Trophoblast cell (in vitro differentiated cells and primary cell): ENCODE measurements at regions not wholly inside any gene's neighbourhood (a gene's known extent, or its start where the extent isn't known, plus 50 kb on each side); places are given as distances from the start of the nearest gene placed in this dataset.
A peak's percentile ranks its signal among the peaks of the same experiment; 100 is the strongest.
"Not testable (repeated sequence)": the region's sequence is repeated elsewhere in the genome, so short reads cannot be mapped to it uniquely, and the experiment has no call there.

Source experiments
- DNase-seq, 2 donors: peaks; one replicate each; pipeline ENCODE4 v3.0.0-alpha.2; 2016
- H2AFZ ChIP-seq: 2 replicates; pipeline ENCODE4 v1.6.1; 2013; ENCODE audit warnings: low read length, moderate library complexity, mild to moderate bottlenecking; ENCODE audit not compliant: insufficient read depth, poor library complexity
- H2AK5ac ChIP-seq: 2 replicates; pipeline ENCODE4 v1.6.1; 2013; ENCODE audit warnings: mild to moderate bottlenecking, low read length
- H2BK120ac ChIP-seq: 2 replicates; pipeline ENCODE4 v1.6.1; 2013; ENCODE audit warnings: low read length, mild to moderate bottlenecking, moderate library complexity; ENCODE audit not compliant: insufficient read depth, poor library complexity
- H2BK12ac ChIP-seq: 2 replicates; pipeline ENCODE4 v1.6.1; 2013; ENCODE audit warnings: mild to moderate bottlenecking, low read length, moderate library complexity
- H2BK5ac ChIP-seq: 2 replicates; pipeline ENCODE4 v1.6.1; 2013; ENCODE audit warnings: low read length, low read depth, moderate library complexity, mild to moderate bottlenecking; ENCODE audit not compliant: poor library complexity
- H3K14ac ChIP-seq: 2 replicates; pipeline ENCODE4 v1.6.1; 2013; ENCODE audit warnings: mild to moderate bottlenecking, low read length
- H3K18ac ChIP-seq: 2 replicates; pipeline ENCODE4 v1.6.1; 2013; ENCODE audit warnings: mild to moderate bottlenecking, low read length
- H3K23ac ChIP-seq: 2 replicates; pipeline ENCODE4 v1.6.1; 2013; ENCODE audit warnings: low read length
- H3K27ac ChIP-seq: 2 replicates; pipeline ENCODE4 v1.5.1; 2013; ENCODE audit warnings: low read depth, mild to moderate bottlenecking, inconsistent platforms, low read length, moderate library complexity
- H3K27me3 ChIP-seq: 2 replicates; pipeline ENCODE4 v1.6.1; 2013; ENCODE audit warnings: inconsistent platforms, mild to moderate bottlenecking, low read length, moderate library complexity; ENCODE audit not compliant: insufficient read depth
- H3K36me3 ChIP-seq, 2 experiments: 1 replicate in 1 of 2; 2 replicates in 1 of 2; pipeline ENCODE4 v1.6.1; 2013; ENCODE audit warnings: low read length in 2 of 2, mild to moderate bottlenecking in 2 of 2, moderate library complexity in 1 of 2; ENCODE audit not compliant: insufficient read depth in 2 of 2, control insufficient read depth in 1 of 2
- H3K4ac ChIP-seq: 2 replicates; pipeline ENCODE4 v1.6.1; 2013; ENCODE audit warnings: low read depth, mild to moderate bottlenecking, low read length, moderate library complexity
- H3K4me1 ChIP-seq, 2 experiments: 1 replicate in 1 of 2; 2 replicates in 1 of 2; pipeline ENCODE4 v1.6.1; 2013; ENCODE audit warnings: low read length in 2 of 2, mild to moderate bottlenecking in 2 of 2, moderate library complexity in 1 of 2; ENCODE audit not compliant: insufficient read depth in 2 of 2, control insufficient read depth in 1 of 2
- H3K4me2 ChIP-seq: 2 replicates; pipeline ENCODE4 v1.6.1; 2013; ENCODE audit warnings: inconsistent platforms, mild to moderate bottlenecking, low read length, moderate library complexity
- H3K4me3 ChIP-seq: 2 replicates; pipeline ENCODE4 v1.5.1; 2013; ENCODE audit warnings: mild to moderate bottlenecking, low read depth, low read length, inconsistent platforms
- H3K79me1 ChIP-seq: one replicate; pipeline ENCODE4 v1.6.1; 2013; ENCODE audit warnings: low read length
- H3K79me2 ChIP-seq: 2 replicates; pipeline ENCODE4 v1.6.1; 2013; ENCODE audit warnings: low read length, mild to moderate bottlenecking; ENCODE audit not compliant: control insufficient read depth, insufficient read depth, poor library complexity
- H3K9ac ChIP-seq: 2 replicates; pipeline ENCODE4 v1.6.1; 2013; ENCODE audit warnings: mild to moderate bottlenecking, low read length
- H3K9me3 ChIP-seq: 2 replicates; pipeline ENCODE4 v1.6.1; 2013; ENCODE audit warnings: low read depth, mild to moderate bottlenecking, control low read depth, inconsistent platforms, low read length; ENCODE audit not compliant: insufficient read depth
- H4K12ac ChIP-seq: 2 replicates; pipeline ENCODE4 v1.6.1; 2013; ENCODE audit warnings: low read depth, mild to moderate bottlenecking, low read length, moderate library complexity
- H4K8ac ChIP-seq: 2 replicates; pipeline ENCODE4 v1.6.1; 2013; ENCODE audit warnings: low read depth, mild to moderate bottlenecking, low read length, moderate library complexity
- H4K91ac ChIP-seq: one replicate; pipeline ENCODE4 v1.6.1; 2013; ENCODE audit warnings: low read depth, mild to moderate bottlenecking, low read length, moderate library complexity
- WGBS: extraction: QIAGEN DNeasy Blood & Tissue Kit; methylation state at CpG from one replicate; pipeline ENCODE4 v1.1.7; 2013; ENCODE audit warnings: missing lambda C conversion rate; ENCODE audit not compliant: insufficient read length, insufficient coverage; ENCODE audit errors: extremely low coverage; 5-methylcytosine and 5-hydroxymethylcytosine counted together

GRCh38 chr3:101925124-101925523, 75.8 kb downstream of the NFKBIZ start:
- H3K9me3 ChIP-seq, H2BK5ac ChIP-seq, H3K27me3 ChIP-seq, H3K9ac ChIP-seq, H2BK12ac ChIP-seq, H3K36me3 ChIP-seq, H3K4me2 ChIP-seq, H4K91ac ChIP-seq, H3K23ac ChIP-seq, H4K8ac ChIP-seq, H2BK120ac ChIP-seq, H3K18ac ChIP-seq, H3K79me2 ChIP-seq, DNase-seq, H2AFZ ChIP-seq, H2AK5ac ChIP-seq, H3K79me1 ChIP-seq, H3K4me1 ChIP-seq, H4K12ac ChIP-seq, H3K4ac ChIP-seq, H3K27ac ChIP-seq, H3K4me3 ChIP-seq, H3K14ac ChIP-seq: not testable (repeated sequence)
- WGBS = no CpG with 5 or more reads among the region's 1 CpG

GRCh38 chr3:101925564-101925963, 76.2 kb downstream of the NFKBIZ start:
- no CpG with 5 or more reads among the region's 2 CpGs for WGBS

GRCh38 chr3:101926594-101927105, 77.3 kb downstream of the NFKBIZ start:
- H3K14ac ChIP-seq = no peak overlapping the region
- H4K8ac ChIP-seq = no peak overlapping the region
- no peak overlapping the region for H3K18ac ChIP-seq
- H3K4ac ChIP-seq = no peak overlapping the region
- peak in 1 of 2 donors; percentile 10 for DNase-seq
- no peak overlapping the region for H2BK12ac ChIP-seq
- H3K27me3 ChIP-seq = no peaks in the 10 kb centered on the region
- H3K4me3 ChIP-seq = no peak overlapping the region
- no peak overlapping the region for H2BK5ac ChIP-seq
- no peak overlapping the region for H2AK5ac ChIP-seq
- H4K12ac ChIP-seq = no peak overlapping the region
- H4K91ac ChIP-seq = no peak overlapping the region
- H3K27ac ChIP-seq = no peak overlapping the region
- no peak overlapping the region for H2BK120ac ChIP-seq
- H3K36me3 ChIP-seq = no peaks in the 10 kb centered on the region
- no peak overlapping the region for H3K4me2 ChIP-seq
- no CpG with 5 or more reads among the region's 7 CpGs for WGBS
- H3K9ac ChIP-seq = no peak overlapping the region
- H3K4me1 ChIP-seq = peaks cover 0 to 4% of the 10 kb centered on the region in 2 experiments
- no peaks in the 10 kb centered on the region for H3K79me1 ChIP-seq
- H2AFZ ChIP-seq = no peak overlapping the region
- H3K9me3 ChIP-seq = no peaks in the 10 kb centered on the region
- H3K79me2 ChIP-seq = no peaks in the 10 kb centered on the region
- H3K23ac ChIP-seq = no peak overlapping the region

More at GRCh38 chr3:101925564-101925963, 76.2 kb downstream of the NFKBIZ start:
- no peaks in the 10 kb centered on the region for H3K9me3 ChIP-seq
- DNase-seq = no peak
- H3K18ac ChIP-seq = no peak overlapping the region
- no peaks in the 10 kb centered on the region for H3K36me3 ChIP-seq
- no peak overlapping the region for H2BK12ac ChIP-seq
- no peak overlapping the region for H3K4me2 ChIP-seq
- H3K79me2 ChIP-seq = no peaks in the 10 kb centered on the region
- peaks cover 0 to 4% of the 10 kb centered on the region in 2 experiments for H3K4me1 ChIP-seq
- no peak overlapping the region for H3K14ac ChIP-seq
- H2BK5ac ChIP-seq = no peak overlapping the region
- no peak overlapping the region for H2AK5ac ChIP-seq
- H4K91ac ChIP-seq = no peak overlapping the region
- H4K12ac ChIP-seq = no peak overlapping the region
- H3K9ac ChIP-seq = no peak overlapping the region
- H4K8ac ChIP-seq = no peak overlapping the region
- H2AFZ ChIP-seq = no peak overlapping the region
- H3K4ac ChIP-seq = no peak overlapping the region
- no peaks in the 10 kb centered on the region for H3K27me3 ChIP-seq
- no peak overlapping the region for H3K27ac ChIP-seq
- no peak overlapping the region for H2BK120ac ChIP-seq
- no peaks in the 10 kb centered on the region for H3K79me1 ChIP-seq
- no peak overlapping the region for H3K23ac ChIP-seq
- no peak overlapping the region for H3K4me3 ChIP-seq

DNA sequence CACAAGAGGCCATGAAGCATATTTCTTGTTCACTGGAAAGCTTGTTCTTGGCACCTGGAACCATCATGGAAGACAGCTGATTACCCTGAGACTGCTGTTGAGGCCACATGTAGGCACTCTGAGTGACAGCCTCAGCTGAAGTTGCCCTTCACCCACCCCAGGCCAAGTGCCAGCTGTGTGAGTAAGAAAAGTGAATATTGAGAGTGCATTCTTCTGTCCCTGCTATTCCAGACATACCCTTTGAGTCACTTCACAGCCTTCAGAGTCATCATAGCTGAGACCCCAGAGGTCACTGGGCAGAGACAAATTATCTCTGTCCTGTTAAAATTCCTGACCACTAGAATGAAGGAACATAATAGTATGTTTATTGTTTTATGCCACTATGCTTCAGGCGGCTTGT, 79.6 kb downstream of the NFKBIZ start:
- Histone ChIP-seq H3K4me3 (no peak overlapping the region), H3K14ac (no peak overlapping the region), H2BK12ac (no peak overlapping the region), H3K79me2 (no peaks in the 10 kb centered on the region), H4K8ac (no peak overlapping the region), H2AFZ (no peak overlapping the region), H4K91ac (no peak overlapping the region), H3K9ac (no peak overlapping the region), H3K9me3 (no peaks in the 10 kb centered on the region), H3K4me1 (peaks cover 0 to 4% of the 10 kb centered on the region in 2 experiments), H2BK5ac (no peak overlapping the region), H2BK120ac (no peak overlapping the region), H4K12ac (no peak overlapping the region), H3K4ac (no peak overlapping the region), H3K79me1 (no peaks in the 10 kb centered on the region), H3K4me2 (no peak overlapping the region), H3K18ac (no peak overlapping the region), H3K23ac (no peak overlapping the region), H3K36me3 (no peaks in the 10 kb centered on the region), H2AK5ac (no peak overlapping the region), H3K27ac (no peak overlapping the region), H3K27me3 (no peaks in the 10 kb centered on the region)
- WGBS = no CpG with 5 or more reads among the region's 1 CpG
- DNase-seq = no peak
